K562 (cell line): ENCODE measurements at regions not wholly inside any gene's neighbourhood (a gene's known extent, or its start where the extent isn't known, plus 50 kb on each side); places are given as distances from the start of the nearest gene placed in this dataset.

Source experiments
- EP300 ChIP-seq: IDR thresholded peaks from 2 replicates; pipeline ENCODE4 v1.6.1; 2012; ENCODE audit warnings: low read length, improper control_type of control experiment
- ETV6 ChIP-seq, 3 experiments: fragments of 150-350 bp in 1 of 3; sonication (generic) in 1 of 3; formaldehyde crosslinking in 1 of 3; IDR thresholded peaks; 2 replicates each; pipeline versions ENCODE4 v1.6.1 to v1.8.0; 2014 to 2022; ENCODE audit warnings: borderline replicate concordance in 2 of 3, low read depth in 2 of 3, antibody characterized with exemption in 1 of 3, low read length in 1 of 3, mild to moderate bottlenecking in 1 of 3, missing genetic modification reagents in 1 of 3
- L3MBTL2 ChIP-seq: fragments of 450-650 bp; IDR thresholded peaks from 2 replicates; pipeline ENCODE4 v1.6.1; 2016; ENCODE audit warnings: mild to moderate bottlenecking, moderate library complexity
- POLR2AphosphoS5 ChIP-seq: IDR thresholded peaks from 2 replicates; pipeline ENCODE4 v1.6.1; 2011; ENCODE audit warnings: mild to moderate bottlenecking, low read depth, low read length, moderate library complexity; ENCODE audit not compliant: control insufficient read depth, insufficient read depth
- SIN3A ChIP-seq, 2 experiments: fragments of 150-350 bp in 1 of 2; IDR thresholded peaks; 2 replicates each; pipeline ENCODE4 v1.6.1; 2011 to 2016; ENCODE audit warnings: borderline replicate concordance in 2 of 2, low read depth in 2 of 2, low read length in 2 of 2, mild to moderate bottlenecking in 2 of 2, moderate library complexity in 2 of 2; ENCODE audit not compliant: control insufficient read depth in 1 of 2
- TF ChIP-seq, protein P1 (sequence below), 2 experiments: IDR thresholded peaks in 1 of 2; conservative IDR thresholded peaks in 1 of 2; 2 replicates each; pipeline ENCODE4 v1.6.1; 2016; ENCODE audit warnings: low read depth in 2 of 2, mild to moderate bottlenecking in 1 of 2, missing compliant biosample characterization in 1 of 2, missing genetic modification characterization in 1 of 2, moderate library complexity in 1 of 2
- TF ChIP-seq, protein P2 (sequence below), 3 experiments: IDR thresholded peaks in 2 of 3; conservative IDR thresholded peaks in 1 of 3; 2 replicates each; pipeline ENCODE4 v1.5.1; 2011 to 2012; ENCODE audit warnings: low read length in 3 of 3, mild to moderate bottlenecking in 3 of 3, control low read depth in 2 of 3, improper control_type of control experiment in 1 of 3, inconsistent platforms in 1 of 3, low read depth in 1 of 3, mixed read lengths in 1 of 3, moderate library complexity in 1 of 3; ENCODE audit not compliant: insufficient read depth in 2 of 3
- TF ChIP-seq, protein P3 (sequence below): sonication (generic); formaldehyde crosslinking; IDR thresholded peaks from 2 replicates; pipeline ENCODE4 v1.5.0; 2020; ENCODE audit warnings: missing genetic modification reagents
- TF ChIP-seq, protein P4 (sequence below): sonication (generic); formaldehyde crosslinking; IDR thresholded peaks from 2 replicates; pipeline ENCODE4 v1.8.1; 2023; ENCODE audit warnings: mild to moderate bottlenecking, missing genetic modification reagents

DNA sequence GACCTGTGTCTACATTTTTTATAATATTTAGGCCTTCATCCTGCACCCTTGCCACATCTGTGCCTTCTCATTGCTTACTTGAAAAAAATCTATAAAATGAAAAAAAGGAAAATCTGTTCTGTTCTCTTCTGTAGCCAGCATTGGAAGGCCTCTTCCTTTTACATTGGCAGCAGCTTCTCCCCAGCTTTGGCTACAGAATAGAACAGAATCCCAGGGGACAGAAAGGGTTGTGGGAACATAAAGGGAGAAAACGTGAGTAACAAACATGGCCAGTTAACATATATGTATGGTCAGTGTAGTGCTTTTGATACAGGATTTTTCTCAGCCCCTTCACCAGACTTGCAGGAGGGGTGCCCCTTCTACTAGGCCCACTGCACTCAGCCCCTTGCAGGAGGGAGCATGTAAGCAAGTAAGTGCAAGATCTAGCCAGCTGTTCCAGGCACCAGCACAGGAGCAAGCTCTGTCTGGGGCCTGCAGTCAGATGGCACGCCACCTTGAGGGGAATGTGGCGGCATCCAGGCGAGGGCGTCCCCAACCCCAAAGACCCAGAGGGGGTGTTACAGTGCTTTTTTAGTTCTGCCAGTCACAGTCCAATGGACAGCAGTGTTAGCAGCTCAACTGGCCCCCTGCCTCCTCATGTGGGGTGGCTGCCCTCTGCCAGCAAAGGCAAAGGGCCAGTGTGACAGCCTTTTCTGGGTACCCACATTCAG, 330.5 kb upstream of the ZNF462 start:
- TF ChIP-seq L3MBTL2 (no peak), SIN3A (IDR thresholded peaks at IDR 0.05; ENCODE audit: borderline replicate concordance in 2 of 2, control insufficient read depth in 1 of 2, low read depth in 2 of 2, low read length in 2 of 2) (no peak), EP300 (no peak), ETV6 (IDR thresholded peaks at IDR 0.05; ENCODE audit: borderline replicate concordance in 1 of 2, low read depth in 2 of 2, low read length in 1 of 2) (no peak), ETV6 (CRISPR knock-in tag; IDR thresholded peaks at IDR 0.05; ENCODE audit: borderline replicate concordance) (no peak), POLR2AphosphoS5 (no peak)
- TF ChIP-seq, protein P1, sequence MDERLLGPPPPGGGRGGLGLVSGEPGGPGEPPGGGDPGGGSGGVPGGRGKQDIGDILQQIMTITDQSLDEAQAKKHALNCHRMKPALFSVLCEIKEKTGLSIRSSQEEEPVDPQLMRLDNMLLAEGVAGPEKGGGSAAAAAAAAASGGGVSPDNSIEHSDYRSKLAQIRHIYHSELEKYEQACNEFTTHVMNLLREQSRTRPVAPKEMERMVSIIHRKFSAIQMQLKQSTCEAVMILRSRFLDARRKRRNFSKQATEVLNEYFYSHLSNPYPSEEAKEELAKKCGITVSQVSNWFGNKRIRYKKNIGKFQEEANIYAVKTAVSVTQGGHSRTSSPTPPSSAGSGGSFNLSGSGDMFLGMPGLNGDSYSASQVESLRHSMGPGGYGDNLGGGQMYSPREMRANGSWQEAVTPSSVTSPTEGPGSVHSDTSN (CRISPR knock-in tag; IDR thresholded peaks at IDR 0.05; ENCODE audit: low read depth), result no peak
- TF ChIP-seq, protein P1 (tag; conservative IDR thresholded peaks at IDR 0.05; ENCODE audit: low read depth), result no peak
- TF ChIP-seq, protein P2, sequence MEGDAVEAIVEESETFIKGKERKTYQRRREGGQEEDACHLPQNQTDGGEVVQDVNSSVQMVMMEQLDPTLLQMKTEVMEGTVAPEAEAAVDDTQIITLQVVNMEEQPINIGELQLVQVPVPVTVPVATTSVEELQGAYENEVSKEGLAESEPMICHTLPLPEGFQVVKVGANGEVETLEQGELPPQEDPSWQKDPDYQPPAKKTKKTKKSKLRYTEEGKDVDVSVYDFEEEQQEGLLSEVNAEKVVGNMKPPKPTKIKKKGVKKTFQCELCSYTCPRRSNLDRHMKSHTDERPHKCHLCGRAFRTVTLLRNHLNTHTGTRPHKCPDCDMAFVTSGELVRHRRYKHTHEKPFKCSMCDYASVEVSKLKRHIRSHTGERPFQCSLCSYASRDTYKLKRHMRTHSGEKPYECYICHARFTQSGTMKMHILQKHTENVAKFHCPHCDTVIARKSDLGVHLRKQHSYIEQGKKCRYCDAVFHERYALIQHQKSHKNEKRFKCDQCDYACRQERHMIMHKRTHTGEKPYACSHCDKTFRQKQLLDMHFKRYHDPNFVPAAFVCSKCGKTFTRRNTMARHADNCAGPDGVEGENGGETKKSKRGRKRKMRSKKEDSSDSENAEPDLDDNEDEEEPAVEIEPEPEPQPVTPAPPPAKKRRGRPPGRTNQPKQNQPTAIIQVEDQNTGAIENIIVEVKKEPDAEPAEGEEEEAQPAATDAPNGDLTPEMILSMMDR (IDR thresholded peaks at IDR 0.05 in 2 of 3, conservative IDR thresholded peaks at IDR 0.05 in 1 of 3; ENCODE audit: insufficient read depth in 2 of 3, low read depth in 1 of 3, low read length in 3 of 3), result no peak
- TF ChIP-seq, protein P3, sequence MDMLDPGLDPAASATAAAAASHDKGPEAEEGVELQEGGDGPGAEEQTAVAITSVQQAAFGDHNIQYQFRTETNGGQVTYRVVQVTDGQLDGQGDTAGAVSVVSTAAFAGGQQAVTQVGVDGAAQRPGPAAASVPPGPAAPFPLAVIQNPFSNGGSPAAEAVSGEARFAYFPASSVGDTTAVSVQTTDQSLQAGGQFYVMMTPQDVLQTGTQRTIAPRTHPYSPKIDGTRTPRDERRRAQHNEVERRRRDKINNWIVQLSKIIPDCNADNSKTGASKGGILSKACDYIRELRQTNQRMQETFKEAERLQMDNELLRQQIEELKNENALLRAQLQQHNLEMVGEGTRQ (CRISPR knock-in tag), result no peak
- TF ChIP-seq, protein P4, sequence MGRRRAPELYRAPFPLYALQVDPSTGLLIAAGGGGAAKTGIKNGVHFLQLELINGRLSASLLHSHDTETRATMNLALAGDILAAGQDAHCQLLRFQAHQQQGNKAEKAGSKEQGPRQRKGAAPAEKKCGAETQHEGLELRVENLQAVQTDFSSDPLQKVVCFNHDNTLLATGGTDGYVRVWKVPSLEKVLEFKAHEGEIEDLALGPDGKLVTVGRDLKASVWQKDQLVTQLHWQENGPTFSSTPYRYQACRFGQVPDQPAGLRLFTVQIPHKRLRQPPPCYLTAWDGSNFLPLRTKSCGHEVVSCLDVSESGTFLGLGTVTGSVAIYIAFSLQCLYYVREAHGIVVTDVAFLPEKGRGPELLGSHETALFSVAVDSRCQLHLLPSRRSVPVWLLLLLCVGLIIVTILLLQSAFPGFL (CRISPR knock-in tag), result no peak
